ENCODE measurements at regions not wholly inside any gene's neighbourhood (a gene's known extent, or its start where the extent isn't known, plus 50 kb on each side); places are given as distances from the start of the nearest gene placed in this dataset.

GRCh38 chr6:22231050-22231449 lies 65.8 kb downstream of the PRL start:
- DNase-seq (ENCODE audit: low read depth, low spot score) (no peak), FAIRE-seq (no peak)
- Histone ChIP-seq H4K20me1 (replicated peaks; ENCODE audit: control insufficient read depth, extremely low read depth, insufficient read depth, low read length) (no peaks in the 10 kb centered on the region), H3K4me3 (replicated peaks in 1 of 3; ENCODE audit: insufficient read depth in 1 of 3, low read depth in 1 of 3, low read length in 3 of 3) (no peak overlapping the region), H3K9me1 (replicated peaks; ENCODE audit: control insufficient read depth, extremely low read depth, insufficient read depth, low read length) (no peaks in the 10 kb centered on the region), H3K79me2 (ENCODE audit: control insufficient read depth, insufficient read depth, low read length) (no peaks in the 10 kb centered on the region), H2AFZ (ENCODE audit: low read depth, low read length) (no peak overlapping the region), H3K4me1 (ENCODE audit: control insufficient read depth, extremely low read depth, insufficient read depth, low read length) (peaks cover 7% of the 10 kb centered on the region), H3K27ac (ENCODE audit: insufficient read depth, low read depth, low read length) (no peak overlapping the region), H3K9me3 (replicated peaks; ENCODE audit: control insufficient read depth, insufficient read depth, low read length) (no peaks in the 10 kb centered on the region), H3K4me2 (ENCODE audit: insufficient read depth, low read length) (no peak overlapping the region), H3K9ac (replicated peaks; ENCODE audit: extremely low read depth, insufficient read depth, low read length) (no peak overlapping the region), H3K36me3 (ENCODE audit: control insufficient read depth in 2 of 2, extremely low read depth in 1 of 2, insufficient read depth in 2 of 2, low read length in 2 of 2) (no peaks in the 10 kb centered on the region), H3K27me3 (ENCODE audit: control insufficient read depth in 2 of 2, insufficient read depth in 2 of 2, low read length in 2 of 2) (peaks cover 0 to 2% of the 10 kb centered on the region in 2 experiments)
- intact Hi-C loops (cut with micrococcal nuclease): no loop called here
- no TSS peak for BruUV-seq (replicated peaks)
- dilution Hi-C loops (cut with MboI; ENCODE audit: extremely low pct_ligation_motif_present, low sequenced_read_pairs): no loop called here
- ChIA-PET POLR2A (no interaction called here), CTCF (no interaction called here)
- TF ChIP-seq POLR2A (IDR thresholded peaks at IDR 0.05; ENCODE audit: low read depth, low read length): no peak
- no peak for TF ChIP-seq JUN (IDR thresholded peaks at IDR 0.05; ENCODE audit: borderline replicate concordance, insufficient read depth, insufficient read length, low read depth)
- TF ChIP-seq MAX (IDR thresholded peaks at IDR 0.05; ENCODE audit: insufficient read depth, insufficient read length): no peak
- no peak for TF ChIP-seq EZH2 (IDR thresholded peaks at IDR 0.05; ENCODE audit: borderline replicate concordance, low read depth, low read length, severe bottlenecking)
- TF ChIP-seq POLR2AphosphoS5 (IDR thresholded peaks at IDR 0.05; ENCODE audit: insufficient read depth, low read depth, low read length): no peak

GRCh38 chr6:22231616-22232015 lies 65.2 kb downstream of the PRL start:
- no peaks in the 10 kb centered on the region for H3K36me3 ChIP-seq (ENCODE audit: control insufficient read depth in 2 of 2, extremely low read depth in 1 of 2, insufficient read depth in 2 of 2, low read length in 2 of 2)
- TF ChIP-seq CTCF (IDR thresholded peaks at IDR 0.05; ENCODE audit: extremely low read depth in 1 of 2, insufficient read depth in 1 of 2, low read depth in 1 of 2, low read length in 2 of 2) (no peak), FOS (IDR thresholded peaks at IDR 0.05; ENCODE audit: borderline replicate concordance, insufficient read depth, low read length) (no peak), EZH2 (IDR thresholded peaks at IDR 0.05; ENCODE audit: borderline replicate concordance, low read depth, low read length, severe bottlenecking) (no peak), MYC (IDR thresholded peaks at IDR 0.05; ENCODE audit: low read depth, low read length) (no peak), GATA2 (IDR thresholded peaks at IDR 0.05; ENCODE audit: insufficient read depth, insufficient read length, low read depth, low read length) (no peak), POLR2A (IDR thresholded peaks at IDR 0.05; ENCODE audit: low read depth, low read length) (no peak), POLR2AphosphoS5 (IDR thresholded peaks at IDR 0.05; ENCODE audit: insufficient read depth, low read depth, low read length) (no peak), JUN (IDR thresholded peaks at IDR 0.05; ENCODE audit: borderline replicate concordance, insufficient read depth, insufficient read length, low read depth) (no peak), MAX (IDR thresholded peaks at IDR 0.05; ENCODE audit: insufficient read depth, insufficient read length) (no peak)
- intact Hi-C loops (cut with micrococcal nuclease): no loop called here
- no peaks in the 10 kb centered on the region for H3K9me1 ChIP-seq (replicated peaks; ENCODE audit: control insufficient read depth, extremely low read depth, insufficient read depth, low read length)
- peaks cover 0 to 2% of the 10 kb centered on the region in 2 experiments for H3K27me3 ChIP-seq (ENCODE audit: control insufficient read depth in 2 of 2, insufficient read depth in 2 of 2, low read length in 2 of 2)
- no peaks in the 10 kb centered on the region for H4K20me1 ChIP-seq (replicated peaks; ENCODE audit: control insufficient read depth, extremely low read depth, insufficient read depth, low read length)
- dilution Hi-C loops (cut with MboI; ENCODE audit: extremely low pct_ligation_motif_present, low sequenced_read_pairs): no loop called here
- no peak for FAIRE-seq
- H3K9me3 ChIP-seq (replicated peaks; ENCODE audit: control insufficient read depth, insufficient read depth, low read length): no peaks in the 10 kb centered on the region
- H2AFZ ChIP-seq (ENCODE audit: low read depth, low read length): no peak overlapping the region
- H3K79me2 ChIP-seq (ENCODE audit: control insufficient read depth, insufficient read depth, low read length): no peaks in the 10 kb centered on the region
- H3K27ac ChIP-seq (ENCODE audit: insufficient read depth, low read depth, low read length): no peak overlapping the region
- peaks cover 7% of the 10 kb centered on the region for H3K4me1 ChIP-seq (ENCODE audit: control insufficient read depth, extremely low read depth, insufficient read depth, low read length)
- no peak overlapping the region for H3K4me2 ChIP-seq (ENCODE audit: insufficient read depth, low read length)
- H3K9ac ChIP-seq (replicated peaks; ENCODE audit: extremely low read depth, insufficient read depth, low read length): no peak overlapping the region
- POLR2A ChIA-PET: no interaction called here
- no peak overlapping the region for H3K4me3 ChIP-seq (replicated peaks in 1 of 3; ENCODE audit: insufficient read depth in 1 of 3, low read depth in 1 of 3, low read length in 3 of 3)
- CTCF ChIA-PET: no interaction called here
- DNase-seq (ENCODE audit: low read depth, low spot score): no peak
- no TSS peak for BruUV-seq (replicated peaks)

Measured in endothelial cell of umbilical vein (primary cell).